Stromal cell of bone marrow (primary cell): ENCODE measurements at regions not wholly inside any gene's neighbourhood (a gene's known extent, or its start where the extent isn't known, plus 50 kb on each side); places are given as distances from the start of the nearest gene placed in this dataset.
A peak's percentile ranks its signal among the peaks of the same experiment; 100 is the strongest.

Experiments used
- DNase-seq: peaks from one replicate; pipeline ENCODE4 v3.0.0-alpha.2; 2012; ENCODE audit warnings: low read depth

GRCh38 chr14:98576463-98576862 lies 695.5 kb downstream of the BCL11B start:
- DNase-seq: no peak

- peak; percentile 26 for DNase-seq
These were observed 693.8 kb downstream of the BCL11B start for GRCh38 chr14:98578204-98578603.

GRCh38 chr14:98579140-98579539 lies 692.9 kb downstream of the BCL11B start:
- no peak for DNase-seq

- no peak for DNase-seq
These were observed 691.8 kb downstream of the BCL11B start for GRCh38 chr14:98580131-98580678.

GRCh38 chr14:98582276-98582675 lies 689.7 kb downstream of the BCL11B start:
- no peak for DNase-seq

GRCh38 chr14:98591161-98591560 lies 680.8 kb downstream of the BCL11B start:
- no peak for DNase-seq

GRCh38 chr14:98592611-98593170 lies 679.3 kb downstream of the BCL11B start:
- DNase-seq: no peak

- DNase-seq: no peak
These were observed 678.6 kb downstream of the BCL11B start for GRCh38 chr14:98593361-98593761.

GRCh38 chr14:98594156-98594555 lies 677.8 kb downstream of the BCL11B start:
- DNase-seq: no peak

- DNase-seq: no peak
These were observed 673.4 kb downstream of the BCL11B start for GRCh38 chr14:98598576-98598975.

- DNase-seq: no peak
These were observed 672.9 kb downstream of the BCL11B start for GRCh38 chr14:98599082-98599481.

- DNase-seq: no peak
These were observed 669.0 kb downstream of the BCL11B start for GRCh38 chr14:98602983-98603382.

- no peak for DNase-seq
These were observed 667.0 kb downstream of the BCL11B start for GRCh38 chr14:98605043-98605442.

- no peak for DNase-seq
These were observed 665.9 kb downstream of the BCL11B start for GRCh38 chr14:98606041-98606640.

- DNase-seq: no peak
These were observed 665.2 kb downstream of the BCL11B start for GRCh38 chr14:98606816-98607215.

- no peak for DNase-seq
These were observed 664.6 kb downstream of the BCL11B start for GRCh38 chr14:98607341-98607910.

GRCh38 chr14:98608071-98609060 lies 663.6 kb downstream of the BCL11B start:
- DNase-seq: no peak

GRCh38 chr14:98612434-98613200 lies 659.4 kb downstream of the BCL11B start:
- no peak for DNase-seq

- DNase-seq: no peak
These were observed 657.3 kb downstream of the BCL11B start for GRCh38 chr14:98614741-98615140.

GRCh38 chr14:98622208-98623051 lies 649.6 kb downstream of the BCL11B start:
- peak; percentile 1 for DNase-seq
